GM21576 (cell line): ENCODE measurements at regions not wholly inside any gene's neighbourhood (a gene's known extent, or its start where the extent isn't known, plus 50 kb on each side); places are given as distances from the start of the nearest gene placed in this dataset.
A peak's percentile ranks its signal among the peaks of the same experiment; 100 is the strongest.

Experiments
- ATAC-seq: cut with Tn5 transposase; IDR thresholded peaks from one replicate; pipeline ENCODE4 v1.9.1; 2021; ENCODE audit warnings: mild to moderate bottlenecking, moderate library complexity; ENCODE audit not compliant: unreplicated experiment

GRCh38 chr13:103325672-103326071, 259.5 kb upstream of the SLC10A2 start:
- no peak for ATAC-seq

GRCh38 chr13:103324641-103325040, 258.4 kb upstream of the SLC10A2 start:
- ATAC-seq, result no peak

- no peak for ATAC-seq
Measured at GRCh38 chr13:103315711-103316110, 249.5 kb upstream of the SLC10A2 start.

GRCh38 chr13:103312467-103312866, 246.2 kb upstream of the SLC10A2 start:
- ATAC-seq, result no peak

- ATAC-seq, result no peak
Measured at GRCh38 chr13:103308667-103309066, 242.4 kb upstream of the SLC10A2 start.

- no peak for ATAC-seq
Measured at GRCh38 chr13:103306163-103306562, 239.9 kb upstream of the SLC10A2 start.

- no peak for ATAC-seq
Measured at GRCh38 chr13:103303078-103303651, 236.9 kb upstream of the SLC10A2 start.

- ATAC-seq, result no peak
Measured at GRCh38 chr13:103302676-103303075, 236.5 kb upstream of the SLC10A2 start.

- ATAC-seq, result no peak
Measured at GRCh38 chr13:103299079-103299478, 232.9 kb upstream of the SLC10A2 start.

GRCh38 chr13:103297083-103297482, 230.9 kb upstream of the SLC10A2 start:
- ATAC-seq, result no peak

- ATAC-seq, result no peak
Measured at GRCh38 chr13:103291798-103292572, 225.8 kb upstream of the SLC10A2 start.

GRCh38 chr13:103291226-103291625, 225.0 kb upstream of the SLC10A2 start:
- ATAC-seq, result no peak

GRCh38 chr13:103289681-103290080, 223.5 kb upstream of the SLC10A2 start:
- ATAC-seq, result no peak

- no peak for ATAC-seq
Measured at GRCh38 chr13:103288114-103288513, 221.9 kb upstream of the SLC10A2 start.

GRCh38 chr13:103287659-103288058, 221.4 kb upstream of the SLC10A2 start:
- ATAC-seq, result no peak

- ATAC-seq, result no peak
Measured at GRCh38 chr13:103284466-103284865, 218.2 kb upstream of the SLC10A2 start.

- no peak for ATAC-seq
Measured at GRCh38 chr13:103283451-103283820, 217.2 kb upstream of the SLC10A2 start.

GRCh38 chr13:103282571-103283450, 216.6 kb upstream of the SLC10A2 start:
- peak; percentile 33 for ATAC-seq

GRCh38 chr13:103277959-103278694, 211.9 kb upstream of the SLC10A2 start:
- ATAC-seq, result no peak

GRCh38 chr13:103276775-103277498, 210.7 kb upstream of the SLC10A2 start:
- ATAC-seq, result peak; percentile 91
